ENCODE measurements at regions not wholly inside any gene's neighbourhood (a gene's known extent, or its start where the extent isn't known, plus 50 kb on each side); places are given as distances from the start of the nearest gene placed in this dataset.

DNA sequence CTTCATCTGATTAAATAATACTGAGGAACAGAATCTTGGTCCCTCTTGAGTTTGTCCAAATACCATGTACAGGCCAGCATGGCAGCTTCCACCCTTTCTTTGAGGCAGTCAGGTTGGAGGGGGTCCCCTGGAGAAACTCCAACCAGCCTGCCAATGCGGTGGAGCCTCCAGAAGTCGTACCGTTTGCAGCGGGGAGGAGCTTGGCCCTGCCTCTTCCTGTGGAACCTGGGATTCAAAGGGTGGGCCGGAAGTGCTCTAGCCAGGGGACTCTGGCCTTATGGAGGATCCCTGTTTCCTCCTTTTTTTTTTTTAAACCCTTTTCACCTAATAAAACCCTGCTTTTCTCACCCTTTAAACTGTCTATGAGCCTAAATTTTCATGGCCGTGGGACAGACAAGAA lies 216.3 kb upstream of the ZNF608 start:
- no peak for DNase-seq (ENCODE audit: low read depth, low spot score)
- Histone ChIP-seq H3K4me1 (ENCODE audit: control insufficient read depth, insufficient read depth, low read length) (no peaks in the 10 kb centered on the region), H4K20me1 (ENCODE audit: control insufficient read depth, insufficient read depth) (no peaks in the 10 kb centered on the region), H2AFZ (ENCODE audit: control insufficient read depth, low read depth, low read length) (no peak overlapping the region; the same call in 1 of the 2 replicates), H3K27me3 (replicated peaks in 1 of 2; ENCODE audit: control insufficient read depth in 2 of 2, insufficient read depth in 2 of 2, low read length in 1 of 2) (no peaks in the 10 kb centered on the region), H3K36me3 (ENCODE audit: control insufficient read depth in 2 of 2, insufficient read depth in 2 of 2, low read length in 1 of 2) (no peaks in the 10 kb centered on the region), H3K4me2 (ENCODE audit: control insufficient read depth, insufficient read depth) (no peak overlapping the region), H3K27ac (ENCODE audit: control insufficient read depth, insufficient read depth) (no peak overlapping the region), H3K9me3 (replicated peaks; ENCODE audit: control insufficient read depth, insufficient read depth, low read length) (no peaks in the 10 kb centered on the region), H3K79me2 (ENCODE audit: control insufficient read depth, insufficient read depth, low read length) (no peaks in the 10 kb centered on the region), H3K4me3 (no peak overlapping the region), H3K9ac (ENCODE audit: control insufficient read depth, insufficient read depth, low read length) (no peak overlapping the region)
- POLR2A ChIA-PET, result no interaction called here
- WGBS (ENCODE audit: insufficient coverage, insufficient replicate concordance, low lambda C conversion rate, missing lambda C conversion rate), result 81% methylated on average over 6 of the region's 6 CpGs
- ATAC-seq, result no peak
- intact Hi-C loops (cut with micrococcal nuclease; ENCODE audit: unreplicated experiment) (no loop called here), in situ Hi-C loops (cut with MboI) (no loop called here)
- SMC1A ChIA-PET (ENCODE audit: uncharacterized antibody, unreplicated experiment), result interaction anchor here (0.7 kb wide), 1 partner anchor 41 kb away, joined by 3 read pairs; no protein-coding TSS in a partner anchor
- CTCF ChIA-PET, result no interaction called here
- TF ChIP-seq IKZF2 (IDR thresholded peaks at IDR 0.05) (no peak), TCF7 (IDR thresholded peaks at IDR 0.05; ENCODE audit: borderline replicate concordance) (no peak), RBBP5 (conservative IDR thresholded peaks at IDR 0.05) (no peak), NFIC (IDR thresholded peaks at IDR 0.05; ENCODE audit: low read depth, low read length) (no peak), EP300 (IDR thresholded peaks at IDR 0.05; ENCODE audit: borderline replicate concordance in 1 of 2, control insufficient read depth in 1 of 2, low read depth in 2 of 2, low read length in 2 of 2) (no peak), TBL1XR1 (IDR thresholded peaks at IDR 0.05; ENCODE audit: low read depth, low read length) (no peak), BRCA1 (IDR thresholded peaks at IDR 0.05; ENCODE audit: low read depth, low read length) (no peak), SMAD5 (IDR thresholded peaks at IDR 0.05; ENCODE audit: low read depth) (no peak), STAT3 (IDR thresholded peaks at IDR 0.05; ENCODE audit: low read depth, low read length) (no peak), TAF1 (IDR thresholded peaks at IDR 0.05; ENCODE audit: borderline replicate concordance, low read depth, low read length) (no peak), NR2F1 (conservative IDR thresholded peaks at IDR 0.05) (no peak), POLR2AphosphoS5 (IDR thresholded peaks at IDR 0.05; ENCODE audit: low read length) (no peak), NBN (IDR thresholded peaks at IDR 0.05) (no peak)
- TF ChIP-seq, protein P1, sequence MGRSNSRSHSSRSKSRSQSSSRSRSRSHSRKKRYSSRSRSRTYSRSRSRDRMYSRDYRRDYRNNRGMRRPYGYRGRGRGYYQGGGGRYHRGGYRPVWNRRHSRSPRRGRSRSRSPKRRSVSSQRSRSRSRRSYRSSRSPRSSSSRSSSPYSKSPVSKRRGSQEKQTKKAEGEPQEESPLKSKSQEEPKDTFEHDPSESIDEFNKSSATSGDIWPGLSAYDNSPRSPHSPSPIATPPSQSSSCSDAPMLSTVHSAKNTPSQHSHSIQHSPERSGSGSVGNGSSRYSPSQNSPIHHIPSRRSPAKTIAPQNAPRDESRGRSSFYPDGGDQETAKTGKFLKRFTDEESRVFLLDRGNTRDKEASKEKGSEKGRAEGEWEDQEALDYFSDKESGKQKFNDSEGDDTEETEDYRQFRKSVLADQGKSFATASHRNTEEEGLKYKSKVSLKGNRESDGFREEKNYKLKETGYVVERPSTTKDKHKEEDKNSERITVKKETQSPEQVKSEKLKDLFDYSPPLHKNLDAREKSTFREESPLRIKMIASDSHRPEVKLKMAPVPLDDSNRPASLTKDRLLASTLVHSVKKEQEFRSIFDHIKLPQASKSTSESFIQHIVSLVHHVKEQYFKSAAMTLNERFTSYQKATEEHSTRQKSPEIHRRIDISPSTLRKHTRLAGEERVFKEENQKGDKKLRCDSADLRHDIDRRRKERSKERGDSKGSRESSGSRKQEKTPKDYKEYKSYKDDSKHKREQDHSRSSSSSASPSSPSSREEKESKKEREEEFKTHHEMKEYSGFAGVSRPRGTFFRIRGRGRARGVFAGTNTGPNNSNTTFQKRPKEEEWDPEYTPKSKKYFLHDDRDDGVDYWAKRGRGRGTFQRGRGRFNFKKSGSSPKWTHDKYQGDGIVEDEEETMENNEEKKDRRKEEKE (IDR thresholded peaks at IDR 0.05), result no peak
- TF ChIP-seq, protein P2, sequence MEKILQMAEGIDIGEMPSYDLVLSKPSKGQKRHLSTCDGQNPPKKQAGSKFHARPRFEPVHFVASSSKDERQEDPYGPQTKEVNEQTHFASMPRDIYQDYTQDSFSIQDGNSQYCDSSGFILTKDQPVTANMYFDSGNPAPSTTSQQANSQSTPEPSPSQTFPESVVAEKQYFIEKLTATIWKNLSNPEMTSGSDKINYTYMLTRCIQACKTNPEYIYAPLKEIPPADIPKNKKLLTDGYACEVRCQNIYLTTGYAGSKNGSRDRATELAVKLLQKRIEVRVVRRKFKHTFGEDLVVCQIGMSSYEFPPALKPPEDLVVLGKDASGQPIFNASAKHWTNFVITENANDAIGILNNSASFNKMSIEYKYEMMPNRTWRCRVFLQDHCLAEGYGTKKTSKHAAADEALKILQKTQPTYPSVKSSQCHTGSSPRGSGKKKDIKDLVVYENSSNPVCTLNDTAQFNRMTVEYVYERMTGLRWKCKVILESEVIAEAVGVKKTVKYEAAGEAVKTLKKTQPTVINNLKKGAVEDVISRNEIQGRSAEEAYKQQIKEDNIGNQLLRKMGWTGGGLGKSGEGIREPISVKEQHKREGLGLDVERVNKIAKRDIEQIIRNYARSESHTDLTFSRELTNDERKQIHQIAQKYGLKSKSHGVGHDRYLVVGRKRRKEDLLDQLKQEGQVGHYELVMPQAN (conservative IDR thresholded peaks at IDR 0.05), result no peak
- no peak for FAIRE-seq
- RAD21 ChIA-PET (ENCODE audit: unreplicated experiment), result interaction anchor here (0.8 kb wide), 1 partner anchor 15 kb away, joined by 3 read pairs; no protein-coding TSS in a partner anchor
- BruUV-seq (replicated peaks), result no TSS peak

Measured in GM12878 (cell line).